SH-SY5Y (cell line): ENCODE measurements at regions not wholly inside any gene's neighbourhood (a gene's known extent, or its start where the extent isn't known, plus 50 kb on each side); places are given as distances from the start of the nearest gene placed in this dataset.

Experiments used
- GATA2 ChIP-seq: IDR thresholded peaks from 2 replicates; pipeline ENCODE4 v1.6.1; 2011; ENCODE audit warnings: mild to moderate bottlenecking, low read depth, low read length
- GATA3 ChIP-seq: IDR thresholded peaks from 2 replicates; pipeline ENCODE4 v1.6.1; 2011; ENCODE audit warnings: low read depth, mild to moderate bottlenecking, low read length, moderate library complexity

DNA sequence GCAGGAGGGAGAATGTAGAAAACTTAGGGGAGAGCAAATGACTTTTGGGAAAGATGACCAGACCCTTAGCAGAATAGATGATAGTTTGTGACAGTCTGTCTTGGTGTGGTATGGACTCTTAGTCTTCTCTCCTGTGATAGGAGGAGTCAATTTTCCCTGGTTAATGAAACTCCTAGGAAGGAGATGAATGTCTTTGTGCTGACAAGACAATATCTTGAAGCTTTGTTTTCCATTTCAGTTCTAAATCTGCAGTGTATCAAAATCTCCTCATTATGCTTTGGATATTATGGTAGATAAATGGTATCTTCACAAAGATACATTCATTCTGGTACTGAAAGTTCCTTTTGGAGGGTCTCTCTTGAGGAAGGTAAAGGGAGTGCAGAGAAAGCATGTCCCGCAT is 77.8 kb upstream of the ZNF717 start:
- no peak for TF ChIP-seq GATA2
- TF ChIP-seq GATA3 = no peak

DNA sequence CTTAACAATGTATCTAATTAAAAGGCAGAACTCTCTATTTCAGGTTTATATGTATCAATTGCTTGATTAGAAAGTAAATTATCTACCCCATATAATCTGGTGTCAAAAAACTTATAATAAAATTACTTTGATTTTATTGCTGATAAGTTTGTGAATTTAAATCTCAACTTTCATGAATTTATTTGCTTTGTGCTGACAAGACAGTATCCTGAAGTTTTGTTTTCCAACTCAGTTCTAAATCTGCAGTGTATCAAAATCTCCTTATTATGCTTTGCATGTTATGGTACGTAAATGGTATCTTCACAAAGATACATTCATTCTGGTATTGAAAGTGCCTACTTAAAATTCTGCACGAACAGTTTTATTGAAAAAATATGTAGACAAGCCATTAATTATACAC is 78.5 kb upstream of the ZNF717 start:
- TF ChIP-seq GATA3 = no peak
- no peak for TF ChIP-seq GATA2

DNA sequence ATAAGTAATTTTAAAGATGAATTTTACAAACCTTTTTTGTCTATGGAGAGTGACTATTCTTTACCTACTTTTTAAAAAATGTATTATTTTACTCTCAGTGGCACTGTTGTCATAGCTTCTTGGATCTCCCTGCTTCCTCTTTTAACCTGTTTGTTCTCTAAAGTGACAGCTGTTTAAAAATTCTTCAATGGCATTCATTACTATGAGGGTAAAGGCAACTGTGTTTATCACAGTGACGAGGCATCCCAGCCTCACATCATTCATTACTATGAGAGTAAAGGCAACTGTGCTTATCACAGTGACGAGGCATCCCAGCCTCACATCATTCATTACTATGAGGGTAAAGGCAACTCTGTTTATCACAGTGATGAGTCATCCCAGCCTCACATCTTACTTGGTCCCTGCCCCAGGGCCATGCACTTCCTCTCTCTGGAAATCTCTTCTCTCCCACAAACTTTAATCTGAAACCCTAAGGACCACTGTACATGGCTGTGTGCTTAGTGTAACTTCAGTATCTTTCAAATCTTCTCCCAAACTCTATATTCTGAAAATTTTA is 101.7 kb upstream of the ZNF717 start:
- TF ChIP-seq GATA3 (no peak), GATA2 (no peak)

DNA sequence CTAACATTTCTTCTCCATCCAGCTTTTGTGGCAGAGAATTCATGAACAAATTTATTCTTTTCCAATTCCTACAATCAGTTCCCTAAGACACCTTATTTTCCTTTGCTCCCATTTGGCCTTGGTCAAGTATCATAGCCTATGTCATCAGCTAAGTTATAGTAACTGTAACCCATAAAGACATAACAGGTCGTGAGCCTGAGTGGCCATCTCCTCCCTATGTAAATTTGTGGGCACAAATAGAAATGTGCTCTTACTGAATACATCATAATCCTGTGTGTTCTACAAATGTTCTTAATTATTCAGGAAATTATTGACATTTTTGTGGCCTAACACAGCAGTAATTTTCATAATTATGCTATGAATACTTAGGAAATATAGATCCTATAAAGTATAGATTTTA is 108.9 kb upstream of the ZNF717 start:
- TF ChIP-seq GATA2 (no peak), GATA3 (no peak)

DNA sequence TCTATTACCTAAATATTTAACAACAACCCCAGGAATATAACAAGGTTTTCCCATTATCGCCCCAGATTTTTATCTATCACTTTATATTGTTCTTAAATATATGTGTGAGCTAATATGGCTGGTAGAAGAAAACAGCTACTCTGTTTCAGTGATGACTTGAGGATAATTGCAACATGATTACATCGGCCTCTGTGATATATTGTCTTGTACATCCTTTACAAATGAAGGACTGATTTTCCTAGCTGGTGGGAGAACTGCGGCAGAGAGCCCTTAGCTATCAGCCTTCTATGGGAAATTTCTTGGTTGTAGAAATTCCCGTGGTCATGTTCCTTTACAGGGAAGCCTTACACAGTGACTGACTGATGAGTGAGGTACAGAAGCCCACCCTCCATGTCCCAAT is 110.9 kb upstream of the ZNF717 start:
- TF ChIP-seq GATA2 = no peak
- no peak for TF ChIP-seq GATA3

DNA sequence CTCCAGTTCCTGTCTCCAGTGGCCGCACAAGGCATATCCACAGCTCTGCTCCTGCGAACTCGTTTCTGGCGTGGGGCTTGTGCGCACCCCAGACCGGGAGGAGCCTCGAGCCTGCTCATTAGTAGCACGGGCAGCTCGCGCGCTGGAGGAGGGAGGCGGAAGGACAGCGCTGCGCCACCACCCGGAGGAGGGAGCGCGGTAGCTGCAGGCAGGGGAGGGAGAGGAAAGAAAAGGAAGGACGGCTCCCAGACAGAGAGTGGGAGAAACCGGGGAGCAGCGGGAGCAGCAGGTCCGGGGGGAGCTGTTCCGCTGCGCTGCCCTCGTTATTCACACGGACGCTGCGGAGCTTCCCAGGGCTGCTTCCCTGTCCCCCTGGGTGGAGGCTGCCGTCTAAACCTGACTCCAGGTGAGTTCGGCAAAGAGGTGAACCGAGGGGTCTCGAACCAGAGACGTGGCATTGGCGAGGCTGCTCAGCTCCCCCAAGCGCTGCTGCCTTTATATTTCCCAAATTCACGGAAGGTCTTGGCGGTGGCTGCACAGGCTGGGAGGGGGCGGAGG is 121.3 kb upstream of the ZNF717 start:
- no peak for TF ChIP-seq GATA3
- no peak for TF ChIP-seq GATA2

DNA sequence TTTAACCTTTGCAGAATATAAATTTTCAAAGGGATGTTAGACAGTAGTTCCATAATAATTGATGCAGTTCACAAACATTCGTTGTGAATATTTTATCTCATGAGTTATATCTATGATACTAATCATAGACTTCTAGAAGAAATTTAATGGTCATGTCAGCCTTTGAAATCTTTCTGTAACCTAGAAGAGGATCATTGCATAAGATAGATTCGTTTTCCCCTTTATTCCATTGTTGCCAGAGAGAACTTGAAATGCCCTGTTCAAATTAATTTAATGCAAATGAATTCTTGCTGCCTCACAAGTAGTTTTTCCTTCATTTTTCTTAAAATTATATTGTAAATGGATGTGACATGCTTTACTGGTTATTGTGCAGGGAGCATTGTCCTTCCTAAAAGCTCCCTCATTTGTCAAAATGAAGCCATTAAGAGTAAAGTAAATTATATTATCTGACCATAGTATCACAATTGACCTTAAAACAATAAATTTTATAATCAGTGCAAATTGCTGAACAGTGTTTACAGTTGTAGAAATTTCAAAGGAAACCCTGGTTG is 128.5 kb upstream of the ZNF717 start:
- TF ChIP-seq GATA3 = no peak
- no peak for TF ChIP-seq GATA2

DNA sequence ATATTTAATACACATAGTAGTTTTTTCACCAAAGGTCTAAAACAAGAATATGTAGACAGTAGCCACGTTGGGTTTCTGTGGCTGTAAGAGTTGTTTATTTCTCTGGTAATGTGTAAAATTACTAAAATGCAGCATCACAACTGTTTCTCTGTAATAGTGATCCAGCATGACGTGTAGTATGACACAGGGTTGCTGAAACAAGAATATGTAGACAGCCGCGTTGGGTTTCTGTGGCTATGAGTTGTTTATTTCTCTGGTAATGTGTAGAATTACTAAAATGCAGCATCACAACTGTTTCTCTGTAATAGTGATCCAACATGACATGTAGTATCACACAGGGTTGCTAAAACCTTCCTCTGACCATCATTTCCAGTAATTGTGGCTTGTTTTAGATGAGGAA is 153.6 kb upstream of the ZNF717 start:
- no peak for TF ChIP-seq GATA3

DNA sequence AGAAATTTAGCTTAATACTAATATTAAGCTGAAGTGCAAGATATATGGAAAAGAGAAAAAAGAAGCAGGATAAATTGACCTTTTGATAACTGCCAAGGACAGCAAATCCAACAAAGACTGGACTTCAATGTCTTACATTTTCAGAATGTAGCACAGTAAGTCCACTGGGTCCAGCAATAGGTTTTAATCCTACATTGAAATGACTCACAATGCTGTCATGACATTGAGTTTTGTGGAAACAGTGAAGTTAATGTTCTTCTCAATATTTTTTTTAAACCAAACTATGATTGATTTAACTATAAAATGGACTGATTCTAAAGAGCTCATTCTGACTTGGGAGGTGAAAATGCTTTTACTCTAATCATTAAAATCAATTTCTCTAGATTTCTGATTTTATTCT is 166.6 kb upstream of the ZNF717 start:
- TF ChIP-seq GATA2 (no peak), GATA3 (no peak)

DNA sequence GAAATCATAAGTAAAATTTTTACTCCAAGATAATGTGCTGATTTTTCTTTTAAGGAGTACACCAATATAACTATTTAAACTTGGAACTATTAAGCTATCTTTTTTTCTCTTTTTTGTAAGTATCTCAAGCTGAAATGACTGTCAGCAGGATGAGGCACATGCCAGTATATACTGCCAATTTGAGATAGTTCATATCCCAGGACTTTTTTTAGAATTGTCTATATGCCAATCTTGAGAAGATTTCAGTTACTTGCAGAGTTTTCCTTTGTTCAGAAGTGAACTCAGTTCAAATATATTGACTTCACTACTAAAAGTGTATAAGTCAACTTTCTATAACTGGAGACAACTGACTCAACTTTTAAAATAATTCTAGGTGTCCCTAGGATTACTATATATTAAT is 181.7 kb upstream of the ZNF717 start:
- TF ChIP-seq GATA2 = no peak
- TF ChIP-seq GATA3 = no peak

DNA sequence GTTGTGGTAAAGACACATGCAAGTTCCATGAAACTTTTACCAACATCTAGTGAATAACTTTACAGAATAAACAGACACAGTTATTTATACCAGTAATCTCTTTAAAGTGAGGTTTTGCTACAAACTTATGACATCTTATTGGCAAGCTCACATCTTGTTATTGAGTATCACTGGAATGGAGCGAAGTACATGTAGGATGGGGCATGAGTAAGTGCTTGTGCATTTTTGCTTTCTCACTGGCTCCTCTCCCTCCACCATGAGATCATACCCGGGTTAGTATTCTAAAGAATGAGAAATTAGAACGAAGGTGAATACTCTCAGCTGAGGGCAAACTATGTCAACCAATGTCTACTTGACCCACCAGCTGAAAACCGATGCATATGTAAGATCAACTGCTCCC is 193.3 kb upstream of the ZNF717 start:
- TF ChIP-seq GATA2 (no peak), GATA3 (no peak)

DNA sequence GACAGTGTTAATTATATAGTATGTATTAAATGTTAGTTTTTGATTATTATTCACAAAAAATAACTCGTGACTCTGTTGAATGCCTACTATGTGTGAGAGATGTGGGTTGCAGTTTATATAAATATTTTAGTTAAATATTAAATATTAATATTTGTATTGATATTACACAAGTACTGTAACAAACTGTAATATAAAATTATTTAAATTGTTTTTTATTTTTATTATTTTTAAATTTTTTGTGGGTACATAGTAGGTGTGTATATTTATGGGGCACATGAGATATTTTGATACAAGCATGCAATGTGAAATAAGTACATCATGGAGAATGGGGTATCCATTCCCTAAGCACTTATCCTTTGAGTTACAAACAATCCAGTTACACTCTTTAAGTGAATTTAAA is 196.1 kb upstream of the ZNF717 start:
- no peak for TF ChIP-seq GATA3
- no peak for TF ChIP-seq GATA2

DNA sequence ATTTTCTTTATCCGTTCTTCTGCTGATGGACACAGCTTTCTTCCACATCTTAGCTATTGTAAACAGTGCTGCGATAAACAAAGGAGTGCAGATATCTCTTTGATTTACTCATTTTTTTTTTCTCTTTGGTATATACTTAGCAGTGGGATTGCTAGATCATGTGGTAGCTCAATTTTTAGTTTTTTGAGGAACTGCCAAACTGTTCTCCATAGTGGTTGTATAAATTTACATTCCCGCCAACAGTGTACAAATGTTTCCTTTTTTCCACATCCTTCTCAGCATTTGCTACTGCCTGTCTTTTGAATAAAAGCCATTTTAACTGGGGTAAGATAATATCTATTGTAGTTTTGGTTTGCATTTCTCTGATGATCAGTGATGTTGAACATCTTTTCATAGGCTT is 196.8 kb upstream of the ZNF717 start:
- TF ChIP-seq GATA2 (no peak), GATA3 (no peak)

DNA sequence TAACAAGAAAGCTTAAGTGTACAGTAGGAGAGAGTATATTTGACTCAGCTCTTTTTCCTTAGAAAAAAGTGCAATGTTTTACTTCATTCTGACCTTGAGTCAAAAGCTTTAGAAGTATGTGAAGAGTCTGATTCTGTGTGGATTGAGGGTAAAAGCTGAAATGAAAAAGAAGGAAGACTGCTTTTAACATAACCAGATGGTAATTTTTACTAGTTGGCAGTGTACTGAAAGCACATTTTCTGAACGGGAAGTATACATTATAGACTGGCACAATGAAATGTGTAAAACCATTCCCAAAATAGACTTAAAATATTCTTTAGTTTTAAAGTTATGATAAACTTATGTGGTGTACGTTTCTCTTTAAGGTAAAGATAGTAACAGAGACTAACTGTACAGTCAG is 197.8 kb upstream of the ZNF717 start:
- TF ChIP-seq GATA2 = no peak
- no peak for TF ChIP-seq GATA3

DNA sequence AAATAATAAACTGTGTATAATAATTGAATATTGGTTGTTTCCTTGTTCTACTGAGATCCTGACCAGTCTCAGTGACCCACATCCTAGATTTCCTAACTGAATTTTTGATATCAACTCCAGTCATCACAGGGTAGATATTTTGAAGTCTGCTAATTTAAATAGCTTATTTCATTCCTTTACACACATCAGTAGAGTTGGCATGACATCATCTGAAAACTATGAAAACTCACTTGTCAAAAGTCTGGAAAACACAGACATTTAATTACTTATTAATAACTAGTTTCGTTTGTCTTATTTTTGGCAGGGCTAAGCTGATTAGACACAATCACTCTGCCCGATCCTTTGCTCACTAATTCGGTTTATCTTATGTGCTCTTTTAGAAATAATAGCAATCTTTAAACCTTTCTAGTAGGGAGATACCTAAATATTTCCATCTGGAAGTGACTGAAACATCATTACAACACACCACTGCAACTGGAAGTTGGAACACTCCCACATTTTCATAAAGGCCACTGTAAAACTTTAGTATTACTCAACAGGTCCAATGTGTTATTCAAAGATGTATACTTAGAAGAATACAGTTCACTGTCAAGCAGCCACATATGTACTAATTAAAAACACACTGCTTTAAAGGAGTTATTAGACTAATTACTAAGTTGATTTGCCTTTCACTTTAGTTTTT is 198.4 kb upstream of the ZNF717 start:
- TF ChIP-seq GATA2 = no peak
- TF ChIP-seq GATA3 = no peak

DNA sequence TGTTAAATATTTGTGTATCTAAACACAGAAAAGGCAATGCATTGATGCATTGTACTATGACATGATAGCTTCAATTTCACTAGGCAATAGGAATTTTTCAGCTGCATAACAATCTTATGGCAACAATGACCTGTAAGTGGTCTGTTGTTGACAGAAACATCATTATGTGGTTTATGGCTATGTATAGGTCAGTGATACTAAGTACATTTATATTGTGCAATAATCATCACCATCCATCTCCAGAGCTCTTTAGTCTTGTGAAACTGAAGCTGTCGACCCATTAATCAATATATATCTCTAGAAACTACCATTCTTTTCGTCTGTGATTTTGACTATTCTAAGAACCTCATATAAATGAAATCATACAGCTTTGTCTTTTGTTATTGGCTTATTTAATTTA is 200.1 kb upstream of the ZNF717 start:
- no peak for TF ChIP-seq GATA3
- no peak for TF ChIP-seq GATA2
